ENCODE measurements at regions not wholly inside any gene's neighbourhood (a gene's known extent, or its start where the extent isn't known, plus 50 kb on each side); places are given as distances from the start of the nearest gene placed in this dataset.

- dilution Hi-C loops (cut with MboI; ENCODE audit: extremely low pct_ligation_motif_present, low sequenced_read_pairs), result no loop called here
- Histone ChIP-seq H3K4me3 (ENCODE audit: control insufficient read depth in 2 of 3, extremely low read depth in 1 of 3, insufficient read depth in 2 of 3, low read depth in 1 of 3, low read length in 3 of 3) (no peak overlapping the region), H3K9ac (ENCODE audit: control insufficient read depth, extremely low read depth, insufficient read depth, low read length) (no peak overlapping the region), H2AFZ (ENCODE audit: control insufficient read depth, low read length) (no peak overlapping the region), H3K79me2 (ENCODE audit: control insufficient read depth, insufficient read depth, low read length) (no peaks in the 10 kb centered on the region), H3K36me3 (ENCODE audit: control insufficient read depth in 2 of 2, extremely low read depth in 1 of 2, insufficient read depth in 2 of 2, low read length in 2 of 2) (no peaks in the 10 kb centered on the region), H3K27me3 (ENCODE audit: control insufficient read depth, extremely low read depth, insufficient read depth, low read length) (no peaks in the 10 kb centered on the region), H3K4me1 (ENCODE audit: control insufficient read depth, extremely low read depth, insufficient read depth, low read length) (no peaks in the 10 kb centered on the region), H3K4me2 (ENCODE audit: control insufficient read depth, extremely low read depth, insufficient read depth, low read depth, low read length) (no peak overlapping the region), H3K9me3 (ENCODE audit: control insufficient read depth, low read depth, low read length) (no peaks in the 10 kb centered on the region), H3K27ac (ENCODE audit: control insufficient read depth, insufficient read depth, low read length) (no peak overlapping the region), H4K20me1 (ENCODE audit: control insufficient read depth, extremely low read depth, insufficient read depth, low read length) (no peaks in the 10 kb centered on the region), H3K9me1 (ENCODE audit: control insufficient read depth, extremely low read depth, insufficient read depth, low read length) (no peaks in the 10 kb centered on the region)
- no peak for FAIRE-seq
- TF ChIP-seq EZH2 (IDR thresholded peaks at IDR 0.05; ENCODE audit: low read length), result no peak
- TF ChIP-seq CTCF (optimal IDR thresholded peaks at IDR 0.05 in 1 of 3, IDR thresholded peaks at IDR 0.05 in 1 of 3, conservative IDR thresholded peaks at IDR 0.05 in 1 of 3; ENCODE audit: extremely low read depth in 1 of 3, insufficient read depth in 2 of 3, low read length in 3 of 3), result no peak
- no peak for DNase-seq (ENCODE audit: low read depth, low spot score)
Measured at GRCh38 chr4:123813901-123814300, 417.3 kb downstream of the SPRY1 start.

DNA sequence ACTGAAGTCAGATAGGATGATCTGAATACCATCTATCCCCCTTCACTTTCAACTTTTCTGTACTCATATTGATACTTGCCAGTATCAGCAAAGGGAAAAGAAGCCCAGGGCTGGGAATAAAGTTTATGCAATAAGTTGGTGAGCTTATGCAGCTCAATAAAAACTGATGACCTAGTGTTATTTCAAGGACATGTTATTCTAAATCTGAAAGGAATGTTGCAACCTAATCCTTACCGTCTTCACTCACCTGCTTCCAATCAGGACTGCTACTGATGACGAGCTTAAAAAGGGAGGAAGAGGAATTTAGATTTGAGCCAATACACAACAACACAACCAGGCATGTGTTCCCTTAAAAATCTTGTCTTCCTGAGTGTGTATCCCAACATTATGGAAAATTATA, 419.9 kb downstream of the SPRY1 start:
- FAIRE-seq (no peak), DNase-seq (ENCODE audit: low read depth, low spot score) (no peak)

More for the DNA sequence above, 419.9 kb downstream of the SPRY1 start:
- no peaks in the 10 kb centered on the region for H3K4me1 ChIP-seq (ENCODE audit: control insufficient read depth, extremely low read depth, insufficient read depth, low read length)
- no peaks in the 10 kb centered on the region for H3K9me3 ChIP-seq (ENCODE audit: control insufficient read depth, low read depth, low read length)
- no peak overlapping the region for H3K4me3 ChIP-seq (ENCODE audit: control insufficient read depth in 2 of 3, extremely low read depth in 1 of 3, insufficient read depth in 2 of 3, low read depth in 1 of 3, low read length in 3 of 3)
- H4K20me1 ChIP-seq (ENCODE audit: control insufficient read depth, extremely low read depth, insufficient read depth, low read length), result no peaks in the 10 kb centered on the region
- no peak overlapping the region for H3K4me2 ChIP-seq (ENCODE audit: control insufficient read depth, extremely low read depth, insufficient read depth, low read depth, low read length)
- no peaks in the 10 kb centered on the region for H3K9me1 ChIP-seq (ENCODE audit: control insufficient read depth, extremely low read depth, insufficient read depth, low read length)
- no peak overlapping the region for H3K9ac ChIP-seq (ENCODE audit: control insufficient read depth, extremely low read depth, insufficient read depth, low read length)
- no peak for TF ChIP-seq EZH2 (IDR thresholded peaks at IDR 0.05; ENCODE audit: low read length)
- no peak for TF ChIP-seq CTCF (optimal IDR thresholded peaks at IDR 0.05 in 1 of 3, IDR thresholded peaks at IDR 0.05 in 1 of 3, conservative IDR thresholded peaks at IDR 0.05 in 1 of 3; ENCODE audit: extremely low read depth in 1 of 3, insufficient read depth in 2 of 3, low read length in 3 of 3)
- no peaks in the 10 kb centered on the region for H3K79me2 ChIP-seq (ENCODE audit: control insufficient read depth, insufficient read depth, low read length)
- H2AFZ ChIP-seq (ENCODE audit: control insufficient read depth, low read length), result no peak overlapping the region
- no peak overlapping the region for H3K27ac ChIP-seq (ENCODE audit: control insufficient read depth, insufficient read depth, low read length)
- no peaks in the 10 kb centered on the region for H3K27me3 ChIP-seq (ENCODE audit: control insufficient read depth, extremely low read depth, insufficient read depth, low read length)
- dilution Hi-C loops (cut with MboI; ENCODE audit: extremely low pct_ligation_motif_present, low sequenced_read_pairs), result no loop called here
- no peaks in the 10 kb centered on the region for H3K36me3 ChIP-seq (ENCODE audit: control insufficient read depth in 2 of 2, extremely low read depth in 1 of 2, insufficient read depth in 2 of 2, low read length in 2 of 2)
